GM04503 (cell line): ENCODE measurements at regions not wholly inside any gene's neighbourhood (a gene's known extent, or its start where the extent isn't known, plus 50 kb on each side); places are given as distances from the start of the nearest gene placed in this dataset.
A peak's percentile ranks its signal among the peaks of the same experiment; 100 is the strongest.

Experiments
- DNase-seq: peaks from one replicate; pipeline ENCODE4 v3.0.0-alpha.2; 2012; ENCODE audit warnings: low read depth

- DNase-seq = no peak
Measured at GRCh38 chr14:101004176-101004575, 100.7 kb upstream of the RTL1 start.

- no peak for DNase-seq
Measured at GRCh38 chr14:101004954-101005353, 101.4 kb upstream of the RTL1 start.

GRCh38 chr14:101005447-101005846 lies 101.9 kb upstream of the RTL1 start:
- DNase-seq = no peak

GRCh38 chr14:101006008-101006407 lies 102.5 kb upstream of the RTL1 start:
- no peak for DNase-seq

GRCh38 chr14:101007004-101007614 lies 103.6 kb upstream of the RTL1 start:
- no peak for DNase-seq

- DNase-seq = no peak
Measured at GRCh38 chr14:101007765-101008164, 104.2 kb upstream of the RTL1 start.

GRCh38 chr14:101008196-101008595 lies 104.7 kb upstream of the RTL1 start:
- DNase-seq = no peak

GRCh38 chr14:101008631-101009336 lies 105.3 kb upstream of the RTL1 start:
- DNase-seq = peak; percentile 34

GRCh38 chr14:101009531-101009930 lies 106.0 kb upstream of the RTL1 start:
- DNase-seq = no peak

- DNase-seq = no peak
Measured at GRCh38 chr14:101010293-101010692, 106.8 kb upstream of the RTL1 start.

GRCh38 chr14:101010835-101011234 lies 107.3 kb upstream of the RTL1 start:
- no peak for DNase-seq

GRCh38 chr14:101017209-101017608 lies 113.7 kb upstream of the RTL1 start:
- no peak for DNase-seq

GRCh38 chr14:101017806-101018560 lies 114.5 kb upstream of the RTL1 start:
- DNase-seq = no peak

- DNase-seq = no peak
Measured at GRCh38 chr14:101018561-101019290, 115.2 kb upstream of the RTL1 start.

- DNase-seq = no peak
Measured at GRCh38 chr14:101019541-101019940, 116.0 kb upstream of the RTL1 start.

GRCh38 chr14:101019990-101020710 lies 116.6 kb upstream of the RTL1 start:
- no peak for DNase-seq

- DNase-seq = no peak
Measured at GRCh38 chr14:101020834-101021370, 117.4 kb upstream of the RTL1 start.

- DNase-seq = no peak
Measured at GRCh38 chr14:101022121-101022520, 118.6 kb upstream of the RTL1 start.

GRCh38 chr14:101022916-101023435 lies 119.5 kb upstream of the RTL1 start:
- no peak for DNase-seq

- DNase-seq = no peak
Measured at GRCh38 chr14:101024686-101025085, 121.2 kb upstream of the RTL1 start.

GRCh38 chr14:101025131-101025530 lies 121.6 kb upstream of the RTL1 start:
- DNase-seq = no peak
